ENCODE measurements at regions not wholly inside any gene's neighbourhood (a gene's known extent, or its start where the extent isn't known, plus 50 kb on each side); places are given as distances from the start of the nearest gene placed in this dataset.

GRCh38 chr2:198852248-198852647 is 605.5 kb downstream of the SATB2 start:
- TF ChIP-seq POLR2A (IDR thresholded peaks at IDR 0.05) (no peak), CTCF (IDR thresholded peaks at IDR 0.05 in 4 of 5, conservative IDR thresholded peaks at IDR 0.05 in 1 of 5) (no peak)

Data from gastrocnemius medialis (tissue), 4 donors.